ENCODE measurements at regions not wholly inside any gene's neighbourhood (a gene's known extent, or its start where the extent isn't known, plus 50 kb on each side); places are given as distances from the start of the nearest gene placed in this dataset.

DNA sequence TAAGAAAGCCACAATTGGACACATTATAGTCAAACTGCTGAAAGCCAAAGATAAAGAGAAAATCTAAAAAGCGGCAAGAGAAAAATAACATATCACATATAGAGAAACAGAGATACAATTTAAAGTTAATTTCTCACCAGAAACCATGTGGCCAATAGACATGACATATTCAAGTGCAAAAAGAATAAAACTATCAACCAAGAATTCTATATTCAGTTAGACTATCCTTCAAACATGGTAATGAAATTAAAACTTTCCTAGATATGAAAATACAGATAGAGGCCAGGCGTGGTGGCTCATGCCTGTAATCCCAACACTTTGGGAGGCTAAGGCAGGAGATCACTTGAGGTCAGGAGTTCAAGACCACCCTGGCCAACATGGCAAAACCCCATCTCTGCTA lies 129.1 kb upstream of the RNF32 start:
- Mint-ChIP-seq H3K27ac (ENCODE audit: unreplicated experiment) (no peak overlapping the region), H3K27me3 (ENCODE audit: insufficient read depth, unreplicated experiment) (no peaks in the 10 kb centered on the region), H3K4me3 (ENCODE audit: unreplicated experiment) (no peak overlapping the region), H3K4me1 (ENCODE audit: low read depth, unreplicated experiment) (peaks cover 11% of the 10 kb centered on the region), H3K36me3 (ENCODE audit: insufficient read depth, unreplicated experiment) (peaks cover under 1% of the 10 kb centered on the region), H3K9me3 (ENCODE audit: unreplicated experiment) (peaks cover 39% of the 10 kb centered on the region)
- intact Hi-C loops (cut with micrococcal nuclease; ENCODE audit: unreplicated experiment) = no loop called here
- no peak for DNase-seq
- BruUV-seq (replicated peaks) = no TSS peak
- Histone ChIP-seq H3K4me3 (ENCODE audit: low read depth, low read length) (no peak overlapping the region), H3K36me3 (ENCODE audit: control insufficient read depth, insufficient read depth, low read length) (no peaks in the 10 kb centered on the region; the same call in 1 of the 2 replicates), H3K4me1 (peaks cover 6% of the 10 kb centered on the region), H3K9me3 (peaks cover 11% of the 10 kb centered on the region), H3K27me3 (replicated peaks; ENCODE audit: control insufficient read depth, insufficient read depth, low read length) (no peaks in the 10 kb centered on the region)
- POLR2A ChIA-PET = no interaction called here
- CTCF ChIA-PET = no interaction called here
- TF ChIP-seq, protein P1, sequence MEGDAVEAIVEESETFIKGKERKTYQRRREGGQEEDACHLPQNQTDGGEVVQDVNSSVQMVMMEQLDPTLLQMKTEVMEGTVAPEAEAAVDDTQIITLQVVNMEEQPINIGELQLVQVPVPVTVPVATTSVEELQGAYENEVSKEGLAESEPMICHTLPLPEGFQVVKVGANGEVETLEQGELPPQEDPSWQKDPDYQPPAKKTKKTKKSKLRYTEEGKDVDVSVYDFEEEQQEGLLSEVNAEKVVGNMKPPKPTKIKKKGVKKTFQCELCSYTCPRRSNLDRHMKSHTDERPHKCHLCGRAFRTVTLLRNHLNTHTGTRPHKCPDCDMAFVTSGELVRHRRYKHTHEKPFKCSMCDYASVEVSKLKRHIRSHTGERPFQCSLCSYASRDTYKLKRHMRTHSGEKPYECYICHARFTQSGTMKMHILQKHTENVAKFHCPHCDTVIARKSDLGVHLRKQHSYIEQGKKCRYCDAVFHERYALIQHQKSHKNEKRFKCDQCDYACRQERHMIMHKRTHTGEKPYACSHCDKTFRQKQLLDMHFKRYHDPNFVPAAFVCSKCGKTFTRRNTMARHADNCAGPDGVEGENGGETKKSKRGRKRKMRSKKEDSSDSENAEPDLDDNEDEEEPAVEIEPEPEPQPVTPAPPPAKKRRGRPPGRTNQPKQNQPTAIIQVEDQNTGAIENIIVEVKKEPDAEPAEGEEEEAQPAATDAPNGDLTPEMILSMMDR (IDR thresholded peaks at IDR 0.05; ENCODE audit: insufficient read depth in 1 of 2, low read depth in 1 of 2, low read length in 1 of 2, severe bottlenecking in 1 of 2, unreplicated experiment in 1 of 2) = no peak

DNA sequence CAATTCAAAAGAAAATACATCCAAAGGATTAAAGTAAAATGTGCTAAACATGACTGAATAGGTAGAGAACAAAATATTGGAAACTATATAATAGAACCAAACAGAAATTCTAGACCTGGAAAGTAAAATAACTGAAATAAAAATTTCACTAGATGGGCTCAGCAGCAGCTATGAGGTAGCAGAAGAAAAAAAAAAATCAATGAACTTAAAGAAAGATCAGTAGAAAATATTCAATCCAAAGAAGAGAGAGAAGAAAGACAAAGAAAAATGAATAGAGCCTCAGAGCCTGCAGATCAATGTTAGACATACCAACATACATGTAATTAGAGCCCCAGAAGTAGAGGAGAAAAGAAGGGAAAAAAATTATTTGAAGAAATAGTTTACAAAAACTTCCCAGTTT lies 129.6 kb upstream of the RNF32 start:
- H3K4me3 Mint-ChIP-seq (ENCODE audit: unreplicated experiment) = no peak overlapping the region
- POLR2A ChIA-PET = no interaction called here
- H3K9me3 ChIP-seq = peaks cover 11% of the 10 kb centered on the region
- no peaks in the 10 kb centered on the region for H3K27me3 Mint-ChIP-seq (ENCODE audit: insufficient read depth, unreplicated experiment)
- H3K36me3 ChIP-seq (ENCODE audit: control insufficient read depth, insufficient read depth, low read length) = no peaks in the 10 kb centered on the region; the same call in 1 of the 2 replicates
- no peak overlapping the region for H3K4me3 ChIP-seq (ENCODE audit: low read depth, low read length)
- peaks cover 39% of the 10 kb centered on the region for H3K9me3 Mint-ChIP-seq (ENCODE audit: unreplicated experiment)
- DNase-seq = no peak
- CTCF ChIA-PET = no interaction called here
- no peak overlapping the region for H3K27ac Mint-ChIP-seq (ENCODE audit: unreplicated experiment)
- peaks cover 4% of the 10 kb centered on the region for H3K4me1 ChIP-seq
- H3K27me3 ChIP-seq (replicated peaks; ENCODE audit: control insufficient read depth, insufficient read depth, low read length) = no peaks in the 10 kb centered on the region
- TF ChIP-seq, protein P1 (IDR thresholded peaks at IDR 0.05; ENCODE audit: insufficient read depth in 1 of 2, low read depth in 1 of 2, low read length in 1 of 2, severe bottlenecking in 1 of 2, unreplicated experiment in 1 of 2) = no peak
- peaks cover 7% of the 10 kb centered on the region for H3K4me1 Mint-ChIP-seq (ENCODE audit: low read depth, unreplicated experiment)
- H3K36me3 Mint-ChIP-seq (ENCODE audit: insufficient read depth, unreplicated experiment) = peaks cover 4% of the 10 kb centered on the region
- intact Hi-C loops (cut with micrococcal nuclease; ENCODE audit: unreplicated experiment) = no loop called here
- no TSS peak for BruUV-seq (replicated peaks)

DNA sequence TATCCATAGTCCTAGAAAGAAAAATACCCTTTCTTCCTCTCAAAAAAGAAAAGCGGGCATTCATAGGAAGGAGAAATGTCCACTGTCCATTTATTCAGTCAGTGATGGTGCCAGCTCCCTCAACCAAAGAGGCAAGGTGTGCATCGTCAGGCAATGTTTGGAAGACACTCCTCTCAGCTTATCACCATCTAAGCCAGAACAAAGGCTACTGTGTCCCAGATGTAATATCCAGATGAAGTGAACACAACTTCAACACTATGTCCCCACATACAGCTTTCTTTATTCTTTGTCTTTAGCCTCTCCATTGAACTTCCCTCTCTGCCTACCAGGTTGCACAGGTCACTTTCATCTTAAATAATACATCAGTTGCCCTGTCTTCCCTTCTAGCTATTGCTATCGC lies 131.4 kb upstream of the RNF32 start:
- no peaks in the 10 kb centered on the region for H3K4me1 ChIP-seq
- H3K36me3 ChIP-seq (ENCODE audit: control insufficient read depth, insufficient read depth, low read length) = no peaks in the 10 kb centered on the region; the same call in 1 of the 2 replicates
- no peak for DNase-seq
- POLR2A ChIA-PET = no interaction called here
- TF ChIP-seq, protein P1 (IDR thresholded peaks at IDR 0.05; ENCODE audit: insufficient read depth in 1 of 2, low read depth in 1 of 2, low read length in 1 of 2, severe bottlenecking in 1 of 2, unreplicated experiment in 1 of 2) = no peak
- H3K27me3 ChIP-seq (replicated peaks; ENCODE audit: control insufficient read depth, insufficient read depth, low read length) = no peaks in the 10 kb centered on the region
- no peak overlapping the region for H3K4me3 ChIP-seq (ENCODE audit: low read depth, low read length)
- BruUV-seq (replicated peaks) = no TSS peak
- intact Hi-C loops (cut with micrococcal nuclease; ENCODE audit: unreplicated experiment) = no loop called here
- Mint-ChIP-seq H3K36me3 (ENCODE audit: insufficient read depth, unreplicated experiment) (peaks cover 4% of the 10 kb centered on the region), H3K4me3 (ENCODE audit: unreplicated experiment) (no peak overlapping the region), H3K27me3 (ENCODE audit: insufficient read depth, unreplicated experiment) (no peaks in the 10 kb centered on the region), H3K27ac (ENCODE audit: unreplicated experiment) (no peak overlapping the region), H3K9me3 (ENCODE audit: unreplicated experiment) (peaks cover 39% of the 10 kb centered on the region), H3K4me1 (ENCODE audit: low read depth, unreplicated experiment) (no peaks in the 10 kb centered on the region)
- CTCF ChIA-PET = interaction anchor here (1.1 kb wide), 1 partner anchor 64 kb away, joined by 3 read pairs; no protein-coding TSS in a partner anchor
- peaks cover 11% of the 10 kb centered on the region for H3K9me3 ChIP-seq
